GM19043 (cell line): ENCODE measurements at regions not wholly inside any gene's neighbourhood (a gene's known extent, or its start where the extent isn't known, plus 50 kb on each side); places are given as distances from the start of the nearest gene placed in this dataset.

ENCODE experiments used
- ATAC-seq: cut with Tn5 transposase; IDR thresholded peaks from one replicate; pipeline ENCODE4 v1.9.1; 2021; ENCODE audit warnings: low read depth; ENCODE audit not compliant: unreplicated experiment

GRCh38 chr1:219478811-219479210 is 134.1 kb downstream of the ZC3H11B start:
- no peak for ATAC-seq

- no peak for ATAC-seq
Measured at GRCh38 chr1:219477861-219478260, 135.0 kb downstream of the ZC3H11B start.

GRCh38 chr1:219476716-219477115 is 136.2 kb downstream of the ZC3H11B start:
- ATAC-seq = peak; percentile 48

- peak; percentile 68 for ATAC-seq
Measured at GRCh38 chr1:219476116-219476515, 136.8 kb downstream of the ZC3H11B start.

GRCh38 chr1:219472596-219472995 is 140.3 kb downstream of the ZC3H11B start:
- ATAC-seq = no peak

GRCh38 chr1:219467524-219467923 is 145.4 kb downstream of the ZC3H11B start:
- ATAC-seq = no peak

GRCh38 chr1:219466766-219467165 is 146.1 kb downstream of the ZC3H11B start:
- no peak for ATAC-seq

GRCh38 chr1:219465212-219466093 is 147.5 kb downstream of the ZC3H11B start:
- ATAC-seq = peak; percentile 40

GRCh38 chr1:219463636-219464035 is 149.3 kb downstream of the ZC3H11B start:
- ATAC-seq = no peak

- ATAC-seq = no peak
Measured at GRCh38 chr1:219461981-219462400, 150.9 kb downstream of the ZC3H11B start.

- peak; percentile 82 for ATAC-seq
Measured at GRCh38 chr1:219460896-219461815, 151.7 kb downstream of the ZC3H11B start.

- no peak for ATAC-seq
Measured at GRCh38 chr1:219460081-219460895, 152.6 kb downstream of the ZC3H11B start.

GRCh38 chr1:219459351-219460080 is 153.4 kb downstream of the ZC3H11B start:
- no peak for ATAC-seq

- no peak for ATAC-seq
Measured at GRCh38 chr1:219446288-219446687, 166.6 kb downstream of the ZC3H11B start.

GRCh38 chr1:219445864-219446263 is 167.0 kb downstream of the ZC3H11B start:
- ATAC-seq = no peak

GRCh38 chr1:219444474-219444873 is 168.4 kb downstream of the ZC3H11B start:
- ATAC-seq = no peak

- ATAC-seq = no peak
Measured at GRCh38 chr1:219443763-219444162, 169.1 kb downstream of the ZC3H11B start.

- no peak for ATAC-seq
Measured at GRCh38 chr1:219442611-219443061, 170.3 kb downstream of the ZC3H11B start.

GRCh38 chr1:219441884-219442283 is 171.0 kb downstream of the ZC3H11B start:
- ATAC-seq = no peak

- no peak for ATAC-seq
Measured at GRCh38 chr1:219439376-219439775, 173.5 kb downstream of the ZC3H11B start.
